GM23338 (cell line): ENCODE measurements at regions not wholly inside any gene's neighbourhood (a gene's known extent, or its start where the extent isn't known, plus 50 kb on each side); places are given as distances from the start of the nearest gene placed in this dataset.

ENCODE experiments used
- ATAC-seq: fragments of 200-7000 bp; cut with Tn5 transposase; 3 replicates; pipeline ENCODE4 v1.9.1; 2020
- DNase-seq: peaks from one replicate; pipeline ENCODE4 v3.0.0-alpha.2; 2015; ENCODE audit warnings: low spot score
- H2AFZ ChIP-seq: fragments of 200-600 bp; sonication (generic); 2 replicates; pipeline ENCODE4 v1.8.0; 2016; ENCODE audit warnings: antibody characterized with exemption, mild to moderate bottlenecking, moderate library complexity
- H3F3A ChIP-seq: fragments of 200-600 bp; sonication (generic); replicated peaks from 2 replicates; pipeline ENCODE4 v1.8.0; 2017; ENCODE audit warnings: antibody characterized with exemption, mixed run types, low read depth
- H3K27ac ChIP-seq: fragments of 200-600 bp; sonication (generic); 2 replicates; pipeline ENCODE4 v1.6.1; 2016; ENCODE audit warnings: low read depth
- H3K27me3 ChIP-seq: fragments of 200-600 bp; sonication (generic); 2 replicates; pipeline ENCODE4 v1.8.0; 2016; ENCODE audit warnings: mild to moderate bottlenecking, mixed run types, moderate library complexity; ENCODE audit not compliant: insufficient read depth
- H3K36me3 ChIP-seq: fragments of 200-600 bp; sonication (generic); 2 replicates; pipeline ENCODE4 v1.8.0; 2016; ENCODE audit warnings: mild to moderate bottlenecking; ENCODE audit not compliant: insufficient read depth
- H3K4me1 ChIP-seq: fragments of 200-600 bp; sonication (generic); 2 replicates; pipeline ENCODE4 v1.8.0; 2016; ENCODE audit warnings: mild to moderate bottlenecking, moderate library complexity; ENCODE audit not compliant: insufficient read depth
- H3K4me2 ChIP-seq: fragments of 200-600 bp; sonication (generic); 2 replicates; pipeline ENCODE4 v1.7.1; 2017; ENCODE audit warnings: mixed run types
- H3K4me3 ChIP-seq: fragments of 200-600 bp; sonication (generic); 2 replicates; pipeline ENCODE4 v1.6.1; 2016; ENCODE audit warnings: mixed run types
- H3K79me2 ChIP-seq: fragments of 200-600 bp; sonication (generic); replicated peaks from 2 replicates; pipeline ENCODE4 v1.8.0; 2017; ENCODE audit warnings: mild to moderate bottlenecking; ENCODE audit not compliant: insufficient read depth
- H3K9me2 ChIP-seq: fragments of 200-600 bp; sonication (generic); 2 replicates; pipeline ENCODE4 v1.8.0; 2017; ENCODE audit not compliant: insufficient read depth
- H4K20me1 ChIP-seq: fragments of 200-600 bp; sonication (generic); replicated peaks from 2 replicates; pipeline ENCODE4 v1.8.0; 2017; ENCODE audit warnings: mild to moderate bottlenecking; ENCODE audit not compliant: insufficient read depth
- H3K27ac Mint-ChIP-seq: 2 replicates; pipeline ENCODE4 v1.8.0; 2020; ENCODE audit warnings: inconsistent platforms, mild to moderate bottlenecking, moderate library complexity, mixed read lengths
- H3K27me3 Mint-ChIP-seq: 3 replicates; pipeline ENCODE4 v1.8.0; 2022; ENCODE audit warnings: low read depth, mild to moderate bottlenecking, moderate library complexity, mixed read lengths, inconsistent platforms; ENCODE audit not compliant: insufficient read depth, poor library complexity
- H3K36me3 Mint-ChIP-seq: 3 replicates; pipeline ENCODE4 v1.8.0; 2021; ENCODE audit warnings: low read depth, mild to moderate bottlenecking, inconsistent platforms, moderate library complexity, mixed read lengths
- H3K4me1 Mint-ChIP-seq: 3 replicates; pipeline ENCODE4 v1.8.0; 2020; ENCODE audit warnings: mild to moderate bottlenecking, inconsistent platforms, mixed read lengths
- H3K4me3 Mint-ChIP-seq: 3 replicates; pipeline ENCODE4 v1.8.0; 2021; ENCODE audit warnings: moderate library complexity, mild to moderate bottlenecking, inconsistent platforms, mixed read lengths
- H3K9me3 Mint-ChIP-seq: 3 replicates; pipeline ENCODE4 v1.8.0; 2020; ENCODE audit warnings: moderate library complexity, mild to moderate bottlenecking, inconsistent platforms, mixed read lengths
- ETS1 ChIP-seq: IDR thresholded peaks from 2 replicates; pipeline ENCODE4 v1.6.1; 2016; ENCODE audit warnings: antibody characterized with exemption
- EZH2 ChIP-seq: fragments of 200-600 bp; sonication (generic); IDR thresholded peaks from one replicate; pipeline ENCODE4 v1.8.0; 2017; ENCODE audit warnings: antibody characterized with exemption, mild to moderate bottlenecking, low read depth; ENCODE audit not compliant: unreplicated experiment
- EZH2phosphoT487 ChIP-seq: fragments of 200-600 bp; sonication (generic); IDR thresholded peaks from one replicate; pipeline ENCODE4 v1.8.1; 2018; ENCODE audit warnings: antibody characterized with exemption; ENCODE audit not compliant: unreplicated experiment
- JUNB ChIP-seq: IDR thresholded peaks from one replicate; pipeline ENCODE4 v1.6.1; 2016; ENCODE audit warnings: antibody characterized with exemption; ENCODE audit not compliant: unreplicated experiment
- NANOG ChIP-seq: IDR thresholded peaks from 2 replicates; pipeline ENCODE4 v1.6.1; 2016; ENCODE audit warnings: antibody characterized with exemption, borderline replicate concordance
- POLR2AphosphoS5 ChIP-seq: IDR thresholded peaks from 2 replicates; pipeline ENCODE4 v1.6.1; 2016; ENCODE audit warnings: antibody characterized with exemption, low read depth
- REST ChIP-seq: IDR thresholded peaks from one replicate; pipeline ENCODE4 v1.6.1; 2018; ENCODE audit warnings: antibody characterized with exemption; ENCODE audit not compliant: unreplicated experiment
- ZNF114 ChIP-seq: fragments of 250-450 bp; sonication (Bioruptor Pico); IDR thresholded peaks from 2 replicates; pipeline ENCODE4 v1.5.0; 2020; ENCODE audit warnings: mild to moderate bottlenecking, moderate library complexity
- ZNF331 ChIP-seq: fragments of 250-450 bp; sonication (Bioruptor Pico); IDR thresholded peaks from 2 replicates; pipeline ENCODE4 v1.5.0; 2020; ENCODE audit warnings: low read depth, mild to moderate bottlenecking, moderate library complexity
- ZNF462 ChIP-seq: fragments of 250-450 bp; sonication (Bioruptor Pico); IDR thresholded peaks from 2 replicates; pipeline ENCODE4 v1.5.0; 2020; ENCODE audit warnings: mild to moderate bottlenecking, moderate library complexity

DNA sequence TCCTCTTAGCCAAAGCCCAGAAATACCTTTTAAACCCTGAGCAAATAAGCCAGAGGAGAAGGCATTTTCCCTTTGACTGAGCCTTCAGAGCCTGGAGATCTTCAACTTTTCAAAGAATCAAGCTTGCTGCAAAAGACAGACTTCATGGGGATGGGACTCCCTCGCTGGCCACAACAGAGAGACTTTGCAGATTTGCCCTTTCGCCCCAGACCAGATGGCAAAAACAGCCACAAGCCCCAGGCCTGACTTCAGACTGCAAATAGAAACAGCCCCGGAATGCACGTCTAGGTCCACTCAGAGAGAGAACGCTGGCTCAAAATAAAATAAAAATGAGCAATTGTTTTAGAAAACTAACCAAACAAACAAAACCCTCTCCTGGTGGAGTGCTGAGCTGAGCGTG lies 114.6 kb upstream of the MED13L start:
- Histone ChIP-seq H3K27me3 (no peaks in the 10 kb centered on the region), H3K4me2 (no peak overlapping the region), H3F3A (no peaks in the 10 kb centered on the region), H3K27ac (no peak overlapping the region), H3K79me2 (no peaks in the 10 kb centered on the region), H3K4me3 (no peak overlapping the region), H3K36me3 (no peaks in the 10 kb centered on the region), H3K9me2 (no peaks in the 10 kb centered on the region), H3K4me1 (no peaks in the 10 kb centered on the region), H4K20me1 (no peaks in the 10 kb centered on the region), H2AFZ (no peak overlapping the region)
- H3K27ac Mint-ChIP-seq: no peak overlapping the region
- H3K4me1 Mint-ChIP-seq: no peaks in the 10 kb centered on the region
- no peak for DNase-seq
- no peak for ATAC-seq
- TF ChIP-seq REST: no peak
- TF ChIP-seq NANOG: no peak
- no peak for TF ChIP-seq EZH2
- no peak for TF ChIP-seq ZNF462 (CRISPR knock-in tag)
- TF ChIP-seq ZNF331 (CRISPR knock-in tag): no peak
- no peak for TF ChIP-seq ZNF114
- no peak for TF ChIP-seq JUNB
- no peak for TF ChIP-seq ETS1
- no peak for TF ChIP-seq POLR2AphosphoS5
- no peak for TF ChIP-seq EZH2phosphoT487
- H3K27me3 Mint-ChIP-seq: peaks cover 8% of the 10 kb centered on the region
- H3K4me3 Mint-ChIP-seq: no peak overlapping the region
- H3K36me3 Mint-ChIP-seq: no peaks in the 10 kb centered on the region
- H3K9me3 Mint-ChIP-seq: no peaks in the 10 kb centered on the region; the same call in 2 of the 3 replicates
